ENCODE measurements at regions not wholly inside any gene's neighbourhood (a gene's known extent, or its start where the extent isn't known, plus 50 kb on each side); places are given as distances from the start of the nearest gene placed in this dataset.
"Not testable (repeated sequence)": the region's sequence is repeated elsewhere in the genome, so short reads cannot be mapped to it uniquely, and the experiment has no call there.

GRCh38 chr2:106339609-106340008 lies 128.6 kb downstream of the RGPD3 start:
- H3K36me3 ChIP-seq (ENCODE audit: insufficient read depth) = no peaks in the 10 kb centered on the region
- H3K4me1 ChIP-seq (ENCODE audit: insufficient read depth) = no peaks in the 10 kb centered on the region
- 47% methylated on average over 3 of the region's 3 CpGs for WGBS
- no peak overlapping the region for H3K4me3 ChIP-seq (ENCODE audit: low read depth, low read length)
- DNase-seq (ENCODE audit: extremely low spot score) = no peak
- no peak overlapping the region for H3K27ac ChIP-seq (ENCODE audit: low read depth)

- Histone ChIP-seq H3K4me1 (ENCODE audit: insufficient read depth) (no peaks in the 10 kb centered on the region), H3K27ac (ENCODE audit: low read depth) (no peak overlapping the region), H3K4me3 (ENCODE audit: low read depth, low read length) (no peak overlapping the region), H3K36me3 (ENCODE audit: insufficient read depth) (no peaks in the 10 kb centered on the region)
- no peak for DNase-seq (ENCODE audit: extremely low spot score)
- 77% methylated on average over 5 of the region's 5 CpGs for WGBS
Observed at GRCh38 chr2:106339132-106339531, 129.1 kb downstream of the RGPD3 start.

GRCh38 chr2:106338043-106338442 lies 130.2 kb downstream of the RGPD3 start:
- Histone ChIP-seq H3K27ac (ENCODE audit: low read depth) (no peak overlapping the region), H3K36me3 (ENCODE audit: insufficient read depth) (no peaks in the 10 kb centered on the region), H3K4me3 (ENCODE audit: low read depth, low read length) (no peak overlapping the region), H3K4me1 (ENCODE audit: insufficient read depth) (no peaks in the 10 kb centered on the region)
- no peak for DNase-seq (ENCODE audit: extremely low spot score)
- WGBS = 78% methylated on average over 5 of the region's 5 CpGs

- Histone ChIP-seq H3K4me1 (ENCODE audit: insufficient read depth) (no peaks in the 10 kb centered on the region), H3K4me3 (ENCODE audit: low read depth, low read length) (no peak overlapping the region), H3K36me3 (ENCODE audit: insufficient read depth) (no peaks in the 10 kb centered on the region), H3K27ac (ENCODE audit: low read depth) (no peak overlapping the region)
- 47% methylated on average over 2 of the region's 2 CpGs for WGBS
- DNase-seq (ENCODE audit: extremely low spot score) = no peak
Observed at GRCh38 chr2:106336737-106337136, 131.5 kb downstream of the RGPD3 start.

- H3K36me3 ChIP-seq (ENCODE audit: insufficient read depth) = no peaks in the 10 kb centered on the region
- no peak overlapping the region for H3K27ac ChIP-seq (ENCODE audit: low read depth)
- no peak overlapping the region for H3K4me3 ChIP-seq (ENCODE audit: low read depth, low read length)
- no peaks in the 10 kb centered on the region for H3K4me1 ChIP-seq (ENCODE audit: insufficient read depth)
- DNase-seq (ENCODE audit: extremely low spot score) = no peak
- WGBS = 90% methylated on average over 4 of the region's 4 CpGs
Observed at GRCh38 chr2:106336108-106336507, 132.1 kb downstream of the RGPD3 start.

- no peak overlapping the region for H3K27ac ChIP-seq (ENCODE audit: low read depth)
- no peak for DNase-seq (ENCODE audit: extremely low spot score)
- H3K4me3 ChIP-seq (ENCODE audit: low read depth, low read length) = no peak overlapping the region
- no peaks in the 10 kb centered on the region for H3K36me3 ChIP-seq (ENCODE audit: insufficient read depth)
- WGBS = 37% methylated on average over 4 of the region's 4 CpGs
- H3K4me1 ChIP-seq (ENCODE audit: insufficient read depth) = no peaks in the 10 kb centered on the region
Observed at GRCh38 chr2:106334802-106335201, 133.4 kb downstream of the RGPD3 start.

- H3K36me3 ChIP-seq (ENCODE audit: insufficient read depth); DNase-seq (ENCODE audit: extremely low spot score): not testable (repeated sequence)
Observed at GRCh38 chr2:106333253-106333873, 134.8 kb downstream of the RGPD3 start.

GRCh38 chr2:106332054-106332453 lies 136.2 kb downstream of the RGPD3 start:
- Histone ChIP-seq H3K4me1 (ENCODE audit: insufficient read depth) (no peaks in the 10 kb centered on the region), H3K36me3 (ENCODE audit: insufficient read depth) (no peaks in the 10 kb centered on the region), H3K27ac (ENCODE audit: low read depth) (no peak overlapping the region), H3K4me3 (ENCODE audit: low read depth, low read length) (no peak overlapping the region)
- 63% methylated on average over 4 of the region's 4 CpGs for WGBS
- DNase-seq (ENCODE audit: extremely low spot score) = no peak

More at GRCh38 chr2:106333253-106333873, 134.8 kb downstream of the RGPD3 start:
- 95% methylated on average over 10 of the region's 10 CpGs for WGBS
- H3K4me1 ChIP-seq (ENCODE audit: insufficient read depth); H3K4me3 ChIP-seq (ENCODE audit: low read depth, low read length); H3K27ac ChIP-seq (ENCODE audit: low read depth): not testable (repeated sequence)

GRCh38 chr2:106330384-106331261 lies 136.5 kb upstream of the UXS1 start:
- H3K27ac ChIP-seq (ENCODE audit: low read depth); H3K4me1 ChIP-seq (ENCODE audit: insufficient read depth); H3K4me3 ChIP-seq (ENCODE audit: low read depth, low read length); H3K36me3 ChIP-seq (ENCODE audit: insufficient read depth); DNase-seq (ENCODE audit: extremely low spot score): not testable (repeated sequence)
- 62% methylated on average over 11 of the region's 11 CpGs for WGBS

GRCh38 chr2:106323337-106324013 lies 129.4 kb upstream of the UXS1 start:
- DNase-seq (ENCODE audit: extremely low spot score) = no peak
- Histone ChIP-seq H3K36me3 (ENCODE audit: insufficient read depth) (no peaks in the 10 kb centered on the region), H3K4me3 (ENCODE audit: low read depth, low read length) (no peak overlapping the region), H3K27ac (ENCODE audit: low read depth) (no peak overlapping the region), H3K4me1 (ENCODE audit: insufficient read depth) (no peaks in the 10 kb centered on the region)
- 54% methylated on average over 10 of the region's 10 CpGs for WGBS

- no peak overlapping the region for H3K4me3 ChIP-seq (ENCODE audit: low read depth, low read length)
- 24% methylated on average over 5 of the region's 5 CpGs for WGBS
- no peak overlapping the region for H3K27ac ChIP-seq (ENCODE audit: low read depth)
- no peak for DNase-seq (ENCODE audit: extremely low spot score)
- no peaks in the 10 kb centered on the region for H3K36me3 ChIP-seq (ENCODE audit: insufficient read depth)
- no peaks in the 10 kb centered on the region for H3K4me1 ChIP-seq (ENCODE audit: insufficient read depth)
Observed at GRCh38 chr2:106322281-106322680, 128.2 kb upstream of the UXS1 start.

- WGBS = over 99% methylated on average over 2 of the region's 2 CpGs
Observed at GRCh38 chr2:106320439-106320838, 126.3 kb upstream of the UXS1 start.

GRCh38 chr2:106316915-106317314 lies 122.8 kb upstream of the UXS1 start:
- Histone ChIP-seq H3K4me3 (ENCODE audit: low read depth, low read length) (no peak overlapping the region), H3K36me3 (ENCODE audit: insufficient read depth) (no peaks in the 10 kb centered on the region), H3K27ac (ENCODE audit: low read depth) (no peak overlapping the region), H3K4me1 (ENCODE audit: insufficient read depth) (no peaks in the 10 kb centered on the region)
- DNase-seq (ENCODE audit: extremely low spot score) = no peak
- WGBS = 65% methylated on average over 2 of the region's 2 CpGs

More at GRCh38 chr2:106320439-106320838, 126.3 kb upstream of the UXS1 start:
- H3K27ac ChIP-seq (ENCODE audit: low read depth); H3K36me3 ChIP-seq (ENCODE audit: insufficient read depth); DNase-seq (ENCODE audit: extremely low spot score); H3K4me1 ChIP-seq (ENCODE audit: insufficient read depth); H3K4me3 ChIP-seq (ENCODE audit: low read depth, low read length): not testable (repeated sequence)

GRCh38 chr2:106314444-106314843 lies 120.3 kb upstream of the UXS1 start:
- H3K4me3 ChIP-seq (ENCODE audit: low read depth, low read length) = no peak overlapping the region
- no peaks in the 10 kb centered on the region for H3K4me1 ChIP-seq (ENCODE audit: insufficient read depth)
- no peak for DNase-seq (ENCODE audit: extremely low spot score)
- H3K27ac ChIP-seq (ENCODE audit: low read depth) = no peak overlapping the region
- H3K36me3 ChIP-seq (ENCODE audit: insufficient read depth) = no peaks in the 10 kb centered on the region
- 82% methylated on average over 3 of the region's 3 CpGs for WGBS
